Smooth muscle cell (in vitro differentiated cells): ENCODE measurements at regions not wholly inside any gene's neighbourhood (a gene's known extent, or its start where the extent isn't known, plus 50 kb on each side); places are given as distances from the start of the nearest gene placed in this dataset.

Source experiments
- DNase-seq: peaks from one replicate; lab custom pipeline; 2025; ENCODE audit not compliant: unreplicated experiment; lab: John Stamatoyannopoulos, UW
- H2AFZ ChIP-seq: fragments of 200-600 bp; sonication (generic); 2 replicates; pipeline ENCODE4 v1.6.0; 2016; ENCODE audit warnings: antibody characterized with exemption, low read depth, mild to moderate bottlenecking
- H3F3A ChIP-seq: fragments of 200-600 bp; sonication (generic); 2 replicates; pipeline ENCODE4 v1.6.0; 2017; ENCODE audit warnings: antibody characterized with exemption, low read depth
- H3K27ac ChIP-seq: fragments of 200-600 bp; sonication (generic); 2 replicates; pipeline ENCODE4 v1.5.1; 2016; ENCODE audit warnings: low read depth, mild to moderate bottlenecking
- H3K27me3 ChIP-seq: fragments of 200-600 bp; sonication (generic); 2 replicates; pipeline ENCODE4 v1.6.1; 2016; ENCODE audit warnings: low read depth, mild to moderate bottlenecking
- H3K36me3 ChIP-seq: fragments of 200-600 bp; sonication (generic); 2 replicates; pipeline ENCODE4 v1.5.1; 2016; ENCODE audit warnings: low read depth
- H3K4me1 ChIP-seq: fragments of 200-600 bp; sonication (generic); 2 replicates; pipeline ENCODE4 v1.5.1; 2016; ENCODE audit warnings: low read depth
- H3K4me2 ChIP-seq: fragments of 200-600 bp; sonication (generic); 2 replicates; pipeline ENCODE4 v1.6.0; 2016; ENCODE audit warnings: mild to moderate bottlenecking
- H3K4me3 ChIP-seq: fragments of 200-600 bp; sonication (generic); 2 replicates; pipeline ENCODE4 v1.5.1; 2016; ENCODE audit warnings: mild to moderate bottlenecking
- H3K79me2 ChIP-seq: fragments of 200-600 bp; sonication (generic); 2 replicates; pipeline ENCODE4 v1.6.0; 2016; ENCODE audit warnings: low read depth, mild to moderate bottlenecking
- H3K9ac ChIP-seq: fragments of 200-600 bp; sonication (generic); 2 replicates; pipeline ENCODE4 v1.6.0; 2016; ENCODE audit warnings: low read depth
- H3K9me3 ChIP-seq: fragments of 200-600 bp; sonication (generic); replicated peaks from 2 replicates; pipeline ENCODE4 v1.5.1; 2016; ENCODE audit warnings: low read depth
- H4K20me1 ChIP-seq: fragments of 200-600 bp; sonication (generic); 2 replicates; pipeline ENCODE4 v1.6.0; 2016; ENCODE audit warnings: low read depth
- CTCF ChIP-seq: fragments of 200-600 bp; sonication (generic); IDR thresholded peaks from 2 replicates; pipeline ENCODE4 v1.5.1; 2017; ENCODE audit warnings: borderline replicate concordance, mild to moderate bottlenecking, antibody characterized with exemption; ENCODE audit not compliant: insufficient read depth, poor library complexity, severe bottlenecking
- WGBS: methylation state at CpG from one replicate; pipeline ENCODE4 v1.1.7; 2016; ENCODE audit warnings: low lambda C conversion rate; 5-methylcytosine and 5-hydroxymethylcytosine counted together

- Histone ChIP-seq H3K27me3 (no peaks in the 10 kb centered on the region), H3K27ac (no peak overlapping the region), H3F3A (no peaks in the 10 kb centered on the region), H3K4me2 (no peak overlapping the region), H3K4me3 (no peak overlapping the region), H3K9me3 (no peaks in the 10 kb centered on the region), H3K4me1 (peaks cover 9% of the 10 kb centered on the region), H3K9ac (no peak overlapping the region), H2AFZ (no peak overlapping the region), H3K36me3 (no peaks in the 10 kb centered on the region), H4K20me1 (no peaks in the 10 kb centered on the region), H3K79me2 (no peaks in the 10 kb centered on the region)
- 45% methylated on average over 1 of the region's 1 CpG for WGBS
- TF ChIP-seq CTCF, result no peak
- no peak for DNase-seq
Observed at GRCh38 chr7:115831371-115831770, 199.2 kb downstream of the TFEC start.

- DNase-seq, result no peak
- no peak for TF ChIP-seq CTCF
- Histone ChIP-seq H3F3A (no peaks in the 10 kb centered on the region), H3K36me3 (no peaks in the 10 kb centered on the region), H3K79me2 (no peaks in the 10 kb centered on the region), H3K4me2 (no peak overlapping the region), H4K20me1 (no peaks in the 10 kb centered on the region), H3K27me3 (no peaks in the 10 kb centered on the region), H2AFZ (peak overlapping the region; percentile 49), H3K9ac (no peak overlapping the region), H3K9me3 (no peaks in the 10 kb centered on the region), H3K27ac (no peak overlapping the region), H3K4me1 (peaks cover 13% of the 10 kb centered on the region), H3K4me3 (no peak overlapping the region)
- WGBS, result 57% methylated on average over 3 of the region's 3 CpGs
Observed at GRCh38 chr7:115827305-115828045, 203.1 kb downstream of the TFEC start.

- no peak for TF ChIP-seq CTCF
- H3K27ac ChIP-seq, result peak overlapping the region; percentile 20
- WGBS, result 53% methylated on average over 2 of the region's 2 CpGs
- H3K4me2 ChIP-seq, result no peak overlapping the region
- H3K4me3 ChIP-seq, result no peak overlapping the region
- no peaks in the 10 kb centered on the region for H3K79me2 ChIP-seq
- peaks cover 13% of the 10 kb centered on the region for H3K4me1 ChIP-seq
- no peaks in the 10 kb centered on the region for H3K27me3 ChIP-seq
- H3K9ac ChIP-seq, result no peak overlapping the region
- H3F3A ChIP-seq, result no peaks in the 10 kb centered on the region
- H4K20me1 ChIP-seq, result no peaks in the 10 kb centered on the region
- H2AFZ ChIP-seq, result no peak overlapping the region
- no peak for DNase-seq
- no peaks in the 10 kb centered on the region for H3K36me3 ChIP-seq
- H3K9me3 ChIP-seq, result no peaks in the 10 kb centered on the region
Observed at GRCh38 chr7:115825456-115826115, 205.0 kb downstream of the TFEC start.
